Sigmoid colon (tissue), 6 donors: ENCODE measurements at regions not wholly inside any gene's neighbourhood (a gene's known extent, or its start where the extent isn't known, plus 50 kb on each side); places are given as distances from the start of the nearest gene placed in this dataset.

Experiments
- DNase-seq: peaks from one replicate; pipeline ENCODE4 v3.0.0-alpha.2; 2019
- H3K27ac ChIP-seq, 4 donors: fragments of 200-600 bp; sonication (generic); one replicate each; pipeline ENCODE4 v1.5.1; 2016 to 2019; ENCODE audit warnings: mild to moderate bottlenecking in 1 of 4
- H3K27me3 ChIP-seq, 3 donors: fragments of 200-600 bp; sonication (generic); one replicate each; pipeline ENCODE4 v1.5.1; 2019; ENCODE audit warnings: mild to moderate bottlenecking in 1 of 3
- H3K36me3 ChIP-seq, 4 donors: fragments of 200-600 bp; sonication (generic); one replicate each; pipeline ENCODE4 v1.5.1; 2016 to 2019
- H3K4me1 ChIP-seq, 4 donors: fragments of 200-600 bp; sonication (generic); one replicate each; pipeline ENCODE4 v1.5.1; 2017 to 2019
- H3K4me3 ChIP-seq, 4 donors: fragments of 200-600 bp; sonication (generic); one replicate each; pipeline ENCODE4 v1.5.1; 2017 to 2019; ENCODE audit warnings: mild to moderate bottlenecking in 2 of 4, moderate library complexity in 1 of 4
- H3K9me3 ChIP-seq, 4 donors: fragments of 200-600 bp in 3 of 4; sonication (generic) in 3 of 4; one replicate each; pipeline versions ENCODE4 v1.5.1 to v1.6.1; 2013 to 2019
- EP300 ChIP-seq, 4 donors: sonication (generic); formaldehyde crosslinking; IDR thresholded peaks; one replicate each; pipeline ENCODE4 v1.6.1; 2017; ENCODE audit warnings: antibody characterized with exemption in 4 of 4
- POLR2A ChIP-seq, 2 donors: fragments of 450-650 bp; IDR thresholded peaks; one replicate each; pipeline ENCODE4 v1.6.1; 2016; ENCODE audit warnings: antibody characterized with exemption in 2 of 2, mild to moderate bottlenecking in 2 of 2, moderate library complexity in 2 of 2
- POLR2AphosphoS5 ChIP-seq, 4 donors: sonication (generic); formaldehyde crosslinking; IDR thresholded peaks; one replicate each; pipeline ENCODE4 v1.6.1; 2017; ENCODE audit warnings: antibody characterized with exemption in 4 of 4
- WGBS, 2 donors: extraction: QIAGEN DNeasy Blood & Tissue Kit; methylation state at CpG; one replicate each; pipeline ENCODE4 v1.1.7; 2013; 5-methylcytosine and 5-hydroxymethylcytosine counted together
- intact Hi-C: fragments of 100-400 bp; cut with DNase I; formaldehyde crosslinking; loops from one replicate; pipeline ENCODE4 v1.15.1; 2023
- TF ChIP-seq, protein P1 (sequence below), 4 experiments: fragments of 450-650 bp in 3 of 4; fragments of 200-600 bp in 1 of 4; IDR thresholded peaks; one replicate each; pipeline ENCODE4 v1.5.1; 2016 to 2019; ENCODE audit warnings: antibody characterized with exemption in 4 of 4, mild to moderate bottlenecking in 3 of 4, moderate library complexity in 2 of 4
- donor health status: healthy with polysubstance abuse.
- donor health status: healthy.

DNA sequence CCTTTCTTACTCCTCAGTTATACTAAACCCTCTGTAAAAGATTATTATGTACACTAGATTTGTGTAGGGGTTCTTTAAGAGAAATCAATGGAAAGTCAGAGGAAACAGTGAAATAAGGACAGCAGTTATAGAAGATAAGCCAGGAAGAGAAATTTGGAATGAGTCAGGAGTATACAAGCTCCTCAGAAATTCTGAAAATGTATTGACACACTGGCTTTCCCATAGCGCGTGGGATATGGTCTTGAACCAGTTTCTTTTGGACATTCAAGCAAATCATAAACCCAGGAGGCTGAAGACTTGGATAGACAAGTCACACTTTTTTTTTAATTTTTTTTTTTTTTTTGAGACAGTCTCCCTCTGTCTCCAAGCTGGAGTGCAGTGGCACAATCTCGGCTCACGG, 316.1 kb upstream of the MMADHC start:
- no peak for TF ChIP-seq POLR2AphosphoS5 (IDR thresholded peaks at IDR 0.05)
- no peak for TF ChIP-seq POLR2A (IDR thresholded peaks at IDR 0.05)
- H3K4me3 ChIP-seq: no peak overlapping the region
- no peaks in the 10 kb centered on the region for H3K27me3 ChIP-seq
- no peak overlapping the region for H3K27ac ChIP-seq
- H3K9me3 ChIP-seq: no peaks in the 10 kb centered on the region
- no peak for DNase-seq
- H3K4me1 ChIP-seq: peaks cover 0 to under 1% (median under 1%) of the 10 kb centered on the region in 4 donors
- no peaks in the 10 kb centered on the region for H3K36me3 ChIP-seq
- intact Hi-C loops: no loop called here
- WGBS, 2 donors: 96% methylated on average over 4 of the region's 4 CpGs

DNA sequence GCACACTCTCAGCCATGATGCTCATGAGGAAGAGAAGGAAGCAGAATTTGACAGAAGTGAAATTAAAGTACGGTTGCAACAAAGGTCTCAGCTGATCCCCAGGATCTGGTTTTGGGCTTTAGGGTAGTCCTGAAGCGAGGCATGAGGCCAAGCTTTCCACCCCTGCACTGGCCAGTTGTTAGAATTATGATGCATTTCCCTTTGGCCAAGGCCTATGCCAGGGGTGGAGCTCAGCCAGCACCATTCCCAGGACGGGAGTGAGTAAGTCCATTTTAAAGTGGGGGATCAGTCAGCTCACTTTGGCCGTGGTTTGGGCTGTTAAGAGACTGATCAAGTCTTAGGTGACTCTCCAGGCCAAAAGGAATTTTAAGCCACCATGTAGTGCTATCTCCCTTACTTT, 314.5 kb upstream of the MMADHC start:
- Histone ChIP-seq H3K27ac (no peak overlapping the region), H3K9me3 (no peaks in the 10 kb centered on the region), H3K4me3 (no peak overlapping the region), H3K36me3 (no peaks in the 10 kb centered on the region), H3K4me1 (no peaks in the 10 kb centered on the region), H3K27me3 (no peaks in the 10 kb centered on the region)
- no peak for DNase-seq
- intact Hi-C loops: no loop called here
- 74 to 78% methylated on average over 4 of the region's 4 CpGs for WGBS, 2 donors
- TF ChIP-seq EP300 (IDR thresholded peaks at IDR 0.05): no peak
- no peak for TF ChIP-seq POLR2AphosphoS5 (IDR thresholded peaks at IDR 0.05)
- TF ChIP-seq, protein P1, sequence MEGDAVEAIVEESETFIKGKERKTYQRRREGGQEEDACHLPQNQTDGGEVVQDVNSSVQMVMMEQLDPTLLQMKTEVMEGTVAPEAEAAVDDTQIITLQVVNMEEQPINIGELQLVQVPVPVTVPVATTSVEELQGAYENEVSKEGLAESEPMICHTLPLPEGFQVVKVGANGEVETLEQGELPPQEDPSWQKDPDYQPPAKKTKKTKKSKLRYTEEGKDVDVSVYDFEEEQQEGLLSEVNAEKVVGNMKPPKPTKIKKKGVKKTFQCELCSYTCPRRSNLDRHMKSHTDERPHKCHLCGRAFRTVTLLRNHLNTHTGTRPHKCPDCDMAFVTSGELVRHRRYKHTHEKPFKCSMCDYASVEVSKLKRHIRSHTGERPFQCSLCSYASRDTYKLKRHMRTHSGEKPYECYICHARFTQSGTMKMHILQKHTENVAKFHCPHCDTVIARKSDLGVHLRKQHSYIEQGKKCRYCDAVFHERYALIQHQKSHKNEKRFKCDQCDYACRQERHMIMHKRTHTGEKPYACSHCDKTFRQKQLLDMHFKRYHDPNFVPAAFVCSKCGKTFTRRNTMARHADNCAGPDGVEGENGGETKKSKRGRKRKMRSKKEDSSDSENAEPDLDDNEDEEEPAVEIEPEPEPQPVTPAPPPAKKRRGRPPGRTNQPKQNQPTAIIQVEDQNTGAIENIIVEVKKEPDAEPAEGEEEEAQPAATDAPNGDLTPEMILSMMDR (IDR thresholded peaks at IDR 0.05): no peak

GRCh38 chr2:149901231-149901859, 313.8 kb upstream of the MMADHC start:
- intact Hi-C loops: no loop called here
- H3K9me3 ChIP-seq: no peaks in the 10 kb centered on the region
- TF ChIP-seq, protein P1 (IDR thresholded peaks at IDR 0.05): no peak
- TF ChIP-seq POLR2AphosphoS5 (IDR thresholded peaks at IDR 0.05) (no peak), POLR2A (IDR thresholded peaks at IDR 0.05) (no peak), EP300 (IDR thresholded peaks at IDR 0.05) (no peak)

GRCh38 chr2:149899390-149899789, 311.8 kb upstream of the MMADHC start:
- 91 to 99% methylated on average over 2 of the region's 2 CpGs for WGBS, 2 donors
- no peak for DNase-seq
- no peak overlapping the region for H3K4me3 ChIP-seq
- H3K9me3 ChIP-seq: no peaks in the 10 kb centered on the region
- H3K27ac ChIP-seq: no peak overlapping the region
- no peaks in the 10 kb centered on the region for H3K4me1 ChIP-seq
- intact Hi-C loops: no loop called here
- TF ChIP-seq POLR2A (IDR thresholded peaks at IDR 0.05) (no peak), EP300 (IDR thresholded peaks at IDR 0.05) (no peak), POLR2AphosphoS5 (IDR thresholded peaks at IDR 0.05) (no peak)
- TF ChIP-seq, protein P1 (IDR thresholded peaks at IDR 0.05): no peak
- no peaks in the 10 kb centered on the region for H3K36me3 ChIP-seq
- H3K27me3 ChIP-seq: no peaks in the 10 kb centered on the region

More at GRCh38 chr2:149901231-149901859, 313.8 kb upstream of the MMADHC start:
- H3K27me3 ChIP-seq: no peaks in the 10 kb centered on the region
- H3K4me1 ChIP-seq: no peaks in the 10 kb centered on the region
- H3K36me3 ChIP-seq: no peaks in the 10 kb centered on the region
- H3K4me3 ChIP-seq: no peak overlapping the region
- 92 to 97% methylated on average over 4 of the region's 4 CpGs for WGBS, 2 donors
- no peak overlapping the region for H3K27ac ChIP-seq
- no peak for DNase-seq

GRCh38 chr2:149894760-149895159, 307.2 kb upstream of the MMADHC start:
- H3K27me3 ChIP-seq: no peaks in the 10 kb centered on the region
- H3K27ac ChIP-seq: no peak overlapping the region
- no peak for DNase-seq
- intact Hi-C loops: no loop called here
- H3K4me3 ChIP-seq: no peak overlapping the region
- H3K4me1 ChIP-seq: no peaks in the 10 kb centered on the region
- H3K9me3 ChIP-seq: no peaks in the 10 kb centered on the region
- TF ChIP-seq, protein P1 (IDR thresholded peaks at IDR 0.05): no peak
- TF ChIP-seq POLR2AphosphoS5 (IDR thresholded peaks at IDR 0.05) (no peak), POLR2A (IDR thresholded peaks at IDR 0.05) (no peak), EP300 (IDR thresholded peaks at IDR 0.05) (no peak)
- no peaks in the 10 kb centered on the region for H3K36me3 ChIP-seq
- 66 to 84% methylated on average over 5 of the region's 5 CpGs for WGBS, 2 donors
